GM12892 (cell line): ENCODE measurements at regions not wholly inside any gene's neighbourhood (a gene's known extent, or its start where the extent isn't known, plus 50 kb on each side); places are given as distances from the start of the nearest gene placed in this dataset.

Source experiments
- DNase-seq: peaks from one replicate; pipeline ENCODE4 v3.0.0; 2011; ENCODE audit not compliant: insufficient read length
- FAIRE-seq: peaks from 2 replicates; lab custom pipeline; 2011; peaks lifted over from hg19 to GRCh38; lab: Jason Lieb, UNC
- POLR2A ChIP-seq: IDR thresholded peaks from 2 replicates; pipeline ENCODE4 v1.6.1; 2011; ENCODE audit warnings: low read depth, low read length, control low read depth
- POLR2AphosphoS5 ChIP-seq: IDR thresholded peaks from 2 replicates; pipeline ENCODE4 v1.6.1; 2011; ENCODE audit warnings: low read depth, low read length, control low read depth
- TAF1 ChIP-seq: IDR thresholded peaks from 2 replicates; pipeline ENCODE4 v1.6.1; 2011; ENCODE audit warnings: low read depth, mild to moderate bottlenecking, control low read depth, low read length, borderline replicate concordance

DNA sequence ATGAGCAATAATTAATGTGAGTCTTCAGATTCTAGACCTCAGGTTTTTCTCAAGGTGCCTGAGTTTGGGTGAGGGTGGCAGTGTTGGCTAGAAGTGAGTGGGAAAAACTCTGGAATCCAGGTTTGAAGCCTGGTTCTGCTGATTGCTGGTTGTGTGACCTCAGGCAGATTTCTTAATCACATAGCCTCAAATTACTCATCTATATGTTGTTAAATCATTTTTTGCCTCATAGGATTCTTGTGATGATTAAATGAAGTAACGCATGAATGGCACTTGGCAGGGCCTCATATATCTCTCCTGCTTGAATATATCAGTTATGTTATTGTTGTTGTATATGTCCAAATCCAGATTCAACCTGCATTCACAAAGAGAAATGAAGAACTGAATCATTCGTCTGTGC, 60.5 kb downstream of the NR2F2 start:
- no peak for FAIRE-seq
- TF ChIP-seq TAF1 (no peak), POLR2A (no peak), POLR2AphosphoS5 (no peak)
- no peak for DNase-seq

DNA sequence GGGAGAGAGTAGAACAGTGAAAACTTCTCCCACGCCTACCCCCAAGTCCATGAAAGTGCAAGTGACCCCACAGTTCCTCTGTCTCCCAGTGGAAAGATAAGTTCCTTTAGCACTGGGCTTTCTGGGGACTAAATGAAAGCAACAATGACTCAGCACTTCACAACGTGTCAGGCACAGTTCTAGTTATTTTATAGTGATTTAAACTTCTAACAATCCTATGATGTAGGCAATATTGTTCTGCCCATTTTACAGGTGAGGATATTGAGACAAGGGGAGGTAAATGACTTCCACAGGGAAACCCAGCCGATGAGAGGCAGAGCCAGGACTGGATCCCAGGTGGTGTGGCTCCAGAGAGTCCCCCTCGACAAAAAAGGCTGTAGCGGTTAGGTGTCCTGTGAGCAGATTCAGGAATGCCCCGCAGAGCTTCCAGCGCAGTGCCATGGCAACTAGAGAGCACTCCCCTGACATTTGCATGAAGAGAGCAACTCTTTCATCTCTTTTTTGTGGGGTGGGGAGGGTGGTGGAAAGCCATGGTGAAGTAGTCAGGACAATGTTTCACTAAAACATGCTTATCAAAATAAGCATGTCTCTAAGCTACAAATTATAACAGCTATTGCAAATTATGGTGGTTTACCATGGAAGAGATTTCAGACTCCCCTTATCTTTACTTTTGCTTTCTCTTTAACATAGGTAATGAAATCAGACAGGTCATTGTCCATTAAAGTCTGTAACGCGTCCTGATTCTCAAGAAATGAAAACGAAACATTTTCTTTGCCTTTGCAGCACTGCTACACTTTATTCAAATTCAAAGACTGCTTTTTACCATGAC, 62.1 kb downstream of the NR2F2 start:
- FAIRE-seq (no peak), DNase-seq (no peak)
- TF ChIP-seq POLR2A (no peak), POLR2AphosphoS5 (no peak), TAF1 (no peak)

DNA sequence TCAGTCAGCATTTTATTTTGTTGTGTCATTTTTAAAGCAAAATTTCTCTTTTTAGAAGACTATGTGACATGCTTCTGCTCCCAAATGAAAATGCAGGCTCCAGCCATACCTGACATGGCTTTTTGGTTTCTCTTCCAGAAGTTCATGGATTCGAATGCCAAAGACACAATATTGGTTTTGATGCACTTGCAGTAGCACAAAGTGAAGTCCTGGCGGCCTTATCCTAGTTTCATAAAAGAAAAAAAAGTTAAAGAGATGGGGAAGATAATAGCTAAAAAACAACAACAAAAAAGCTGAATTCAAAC, 62.7 kb downstream of the NR2F2 start:
- TF ChIP-seq TAF1 (no peak), POLR2AphosphoS5 (no peak), POLR2A (no peak)
- no peak for DNase-seq
- FAIRE-seq: no peak

DNA sequence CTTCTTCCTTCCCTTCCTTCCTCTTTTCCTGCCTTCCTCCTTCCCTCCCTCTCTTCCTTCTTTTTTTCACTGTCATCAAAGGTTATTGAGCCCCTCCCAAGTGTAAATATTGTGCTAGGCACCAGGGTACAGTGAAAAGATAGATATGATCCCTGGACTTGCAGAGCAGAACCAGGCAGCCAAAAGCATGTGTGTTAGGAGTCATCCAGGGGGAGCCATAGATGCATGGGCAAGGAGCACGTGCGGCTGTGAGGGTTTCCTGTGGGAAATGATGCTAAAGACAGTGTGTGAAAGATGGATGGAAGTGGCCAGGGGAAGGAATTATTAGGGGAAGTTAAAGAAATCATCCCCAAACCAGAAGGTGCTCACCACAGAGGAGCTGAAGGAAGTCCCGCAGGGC, 65.2 kb downstream of the NR2F2 start:
- TF ChIP-seq TAF1: no peak
- no peak for TF ChIP-seq POLR2AphosphoS5
- TF ChIP-seq POLR2A: no peak
- no peak for FAIRE-seq
- no peak for DNase-seq

DNA sequence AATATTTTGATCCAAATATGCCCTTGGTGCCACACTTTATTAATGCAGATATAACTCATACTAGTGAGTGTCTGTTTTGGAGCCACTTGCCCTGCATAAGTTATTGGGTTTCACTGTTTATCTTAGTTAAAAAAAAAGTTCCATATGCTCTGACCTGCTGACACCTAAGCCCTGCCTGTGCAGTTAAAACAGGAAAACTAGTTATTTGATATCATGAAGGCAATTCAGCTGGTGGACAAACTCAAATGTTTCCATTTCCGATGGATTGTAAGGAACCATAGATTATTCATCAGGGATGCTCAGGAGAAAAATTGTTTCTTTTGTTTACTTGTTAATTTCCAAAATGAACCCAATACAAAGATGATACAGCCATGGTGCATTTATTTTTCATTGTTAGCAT, 68.3 kb downstream of the NR2F2 start:
- no peak for DNase-seq
- no peak for TF ChIP-seq POLR2AphosphoS5
- no peak for TF ChIP-seq POLR2A
- no peak for FAIRE-seq

DNA sequence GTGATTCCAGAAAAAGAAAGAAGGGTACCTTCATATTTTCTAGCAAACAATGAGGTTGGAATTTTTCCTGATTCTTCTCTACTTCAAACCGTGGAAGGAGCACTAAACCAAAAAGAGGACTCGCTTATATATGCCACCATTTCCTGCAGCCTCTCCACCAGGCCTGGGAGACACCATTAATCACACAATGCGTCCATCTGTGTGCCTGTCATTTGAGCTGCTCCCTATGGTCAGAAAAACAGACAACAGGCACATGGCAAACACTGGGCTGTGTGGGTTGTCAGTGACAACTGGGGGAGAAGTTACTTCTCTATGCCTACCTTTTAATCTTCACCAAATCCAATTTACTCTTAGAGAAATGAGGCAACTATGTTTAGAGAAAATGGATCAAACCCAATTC, 71.9 kb downstream of the NR2F2 start:
- no peak for FAIRE-seq
- no peak for DNase-seq
- TF ChIP-seq TAF1 (no peak), POLR2A (no peak), POLR2AphosphoS5 (no peak)

DNA sequence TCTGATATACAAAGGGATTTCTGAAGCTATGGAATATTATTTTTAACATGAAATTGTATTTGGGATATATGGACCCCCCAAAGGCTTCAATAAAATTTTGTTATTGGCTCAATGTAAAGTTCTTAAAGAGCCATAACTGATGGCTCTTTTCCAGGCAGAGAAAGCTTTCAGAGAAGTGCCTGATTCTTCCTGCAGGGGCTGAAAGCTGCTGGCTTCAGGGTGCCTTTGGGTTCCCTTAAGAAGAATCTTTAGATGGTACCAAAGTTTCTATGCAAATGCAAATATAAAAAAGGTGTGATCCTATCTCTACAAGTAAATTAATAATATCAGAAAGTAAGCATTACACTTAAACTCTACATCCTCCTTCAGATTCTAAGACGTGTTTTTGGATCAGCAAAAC, 72.6 kb downstream of the NR2F2 start:
- TF ChIP-seq TAF1: no peak
- no peak for TF ChIP-seq POLR2AphosphoS5
- no peak for TF ChIP-seq POLR2A
- no peak for FAIRE-seq
- DNase-seq: no peak

DNA sequence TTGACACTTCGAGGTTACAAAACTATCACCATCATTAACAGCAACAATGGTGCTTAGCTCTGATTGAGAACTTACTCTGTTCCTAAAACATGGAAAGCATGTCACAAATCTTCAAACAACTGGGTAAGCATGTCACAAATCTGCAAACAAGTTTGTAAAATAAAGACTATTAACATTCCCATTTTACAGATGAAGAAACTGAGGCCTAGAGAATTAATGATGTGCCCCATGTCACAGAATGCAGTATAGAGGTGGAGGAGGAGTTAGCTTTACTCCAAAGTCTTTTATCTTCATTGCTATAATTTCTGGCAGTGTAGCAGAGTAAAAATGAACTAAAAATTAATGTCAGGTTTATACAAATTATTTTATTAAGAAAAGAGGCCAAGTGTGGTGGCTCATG, 73.4 kb downstream of the NR2F2 start:
- no peak for DNase-seq
- TF ChIP-seq POLR2A (no peak), TAF1 (no peak), POLR2AphosphoS5 (no peak)
- FAIRE-seq: no peak

DNA sequence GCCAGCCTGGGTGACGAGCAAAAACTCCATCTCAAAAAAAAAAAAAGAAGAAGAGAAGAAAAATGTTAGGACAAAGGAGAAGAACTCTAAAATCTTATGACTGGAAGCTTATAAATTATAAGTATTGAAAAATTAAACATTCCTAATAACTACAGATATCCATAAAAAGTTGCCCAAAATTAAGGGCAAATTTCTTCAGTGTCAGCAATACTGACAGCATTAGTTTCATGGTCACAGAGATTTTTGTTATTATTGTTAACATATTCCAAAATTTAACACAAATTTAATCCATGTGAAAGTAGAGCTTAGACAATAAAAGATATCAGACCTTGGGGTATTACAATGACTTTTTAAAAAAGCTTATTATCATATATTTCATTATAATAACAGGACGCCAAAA, 74.1 kb downstream of the NR2F2 start:
- TF ChIP-seq POLR2AphosphoS5 (no peak), TAF1 (no peak), POLR2A (no peak)
- DNase-seq (no peak), FAIRE-seq (no peak)

DNA sequence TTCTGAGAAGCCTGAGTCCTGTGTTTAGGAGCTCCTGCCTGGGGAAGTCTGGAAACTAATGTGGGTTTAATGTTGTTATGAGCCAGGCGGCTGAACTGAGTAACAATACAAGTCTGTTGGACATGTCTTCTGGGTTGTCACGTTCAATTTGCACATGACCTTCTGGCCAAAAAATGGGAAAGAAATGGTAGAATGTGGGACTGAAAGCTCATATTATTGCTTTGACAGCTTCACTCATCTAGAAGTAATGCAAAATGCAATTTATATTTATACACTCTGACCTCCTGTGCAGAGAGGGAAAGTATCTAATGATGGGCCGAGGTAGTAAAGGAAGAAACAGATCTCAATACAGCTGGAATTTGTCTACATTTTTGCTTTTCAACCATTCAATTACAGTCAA, 75.8 kb downstream of the NR2F2 start:
- TF ChIP-seq POLR2AphosphoS5: no peak
- no peak for TF ChIP-seq TAF1
- no peak for TF ChIP-seq POLR2A
- FAIRE-seq (no peak), DNase-seq (no peak)

DNA sequence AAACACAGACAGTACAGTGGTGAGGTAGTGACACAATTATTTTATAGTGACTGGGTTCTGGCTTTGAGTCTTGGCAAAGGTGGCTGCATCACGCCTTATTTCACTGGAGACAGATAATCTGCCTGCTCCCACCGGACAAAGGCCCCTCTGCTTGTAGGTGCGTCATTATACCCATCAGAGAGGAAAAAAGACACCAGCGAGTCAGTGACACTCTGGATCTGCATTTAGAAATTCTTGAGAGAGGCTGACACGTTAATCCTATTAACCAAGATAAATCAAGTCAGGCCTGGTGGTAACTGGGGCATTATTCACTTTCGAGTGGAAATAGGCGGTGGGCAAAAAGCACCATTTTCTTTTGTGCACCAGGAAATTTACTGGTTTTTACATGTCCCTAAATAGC, 76.2 kb downstream of the NR2F2 start:
- FAIRE-seq: no peak
- TF ChIP-seq POLR2A: no peak
- no peak for TF ChIP-seq TAF1
- no peak for TF ChIP-seq POLR2AphosphoS5
- DNase-seq: no peak

DNA sequence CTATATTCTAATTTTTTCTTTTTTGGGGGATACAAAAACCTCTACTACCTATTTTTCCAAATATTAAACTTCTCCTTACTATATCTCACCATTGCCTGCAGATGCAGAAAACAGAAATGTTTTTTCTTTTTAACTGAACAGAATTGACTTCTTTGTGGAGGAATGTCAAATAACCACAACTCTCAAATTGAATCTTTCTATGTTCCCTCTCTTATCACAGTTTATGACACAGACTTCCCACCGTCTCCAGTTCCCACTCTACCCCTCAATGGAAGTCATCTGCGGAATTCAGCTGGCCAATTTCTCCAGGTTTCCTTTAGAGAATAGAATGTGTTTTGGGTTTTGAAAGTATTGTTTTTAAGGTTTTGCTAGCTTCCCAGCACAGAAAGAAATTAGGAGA, 77.0 kb downstream of the NR2F2 start:
- FAIRE-seq (no peak), DNase-seq (no peak)
- TF ChIP-seq POLR2A (no peak), TAF1 (no peak), POLR2AphosphoS5 (no peak)
